ENCODE measurements at regions not wholly inside any gene's neighbourhood (a gene's known extent, or its start where the extent isn't known, plus 50 kb on each side); places are given as distances from the start of the nearest gene placed in this dataset.

GRCh38 chr5:100479079-100479688, 56.0 kb upstream of the FAM174A start:
- no peak for DNase-seq

- DNase-seq: no peak
Measured at GRCh38 chr5:100472091-100472490, 63.1 kb upstream of the FAM174A start.

GRCh38 chr5:100469767-100470166, 65.4 kb upstream of the FAM174A start:
- DNase-seq: no peak

GRCh38 chr5:100464418-100464817, 70.8 kb upstream of the FAM174A start:
- DNase-seq: no peak

GRCh38 chr5:100456615-100457014, 78.6 kb upstream of the FAM174A start:
- DNase-seq: no peak

- no peak for DNase-seq
Measured at GRCh38 chr5:100452126-100452525, 83.0 kb upstream of the FAM174A start.

GRCh38 chr5:100448111-100448528, 87.1 kb upstream of the FAM174A start:
- DNase-seq: no peak

GRCh38 chr5:100446879-100447430, 88.2 kb upstream of the FAM174A start:
- DNase-seq: no peak

- no peak for DNase-seq
Measured at GRCh38 chr5:100444961-100445360, 90.2 kb upstream of the FAM174A start.

GRCh38 chr5:100434815-100435214, 100.4 kb upstream of the FAM174A start:
- DNase-seq: no peak

- DNase-seq: no peak
Measured at GRCh38 chr5:100432741-100433140, 102.4 kb upstream of the FAM174A start.

GRCh38 chr5:100430268-100431195, 104.6 kb upstream of the FAM174A start:
- peak in 21 of 56 donors; percentile 1 to 52 (median 9) for DNase-seq

- DNase-seq: no peak
Measured at GRCh38 chr5:100424787-100425186, 110.4 kb upstream of the FAM174A start.

- no peak for DNase-seq
Measured at GRCh38 chr5:100424017-100424416, 111.2 kb upstream of the FAM174A start.

GRCh38 chr5:100423330-100423729, 111.8 kb upstream of the FAM174A start:
- DNase-seq: no peak

GRCh38 chr5:100421360-100421759, 113.8 kb upstream of the FAM174A start:
- DNase-seq: no peak

GRCh38 chr5:100418231-100418630, 116.9 kb upstream of the FAM174A start:
- DNase-seq: no peak

- no peak for DNase-seq
Measured at GRCh38 chr5:100409660-100410151, 125.5 kb upstream of the FAM174A start.

- no peak for DNase-seq
Measured at GRCh38 chr5:100407053-100407452, 128.1 kb upstream of the FAM174A start.

GRCh38 chr5:100406640-100407039, 128.5 kb upstream of the FAM174A start:
- peak in 1 of 56 donors; percentile 2 for DNase-seq

- no peak for DNase-seq
Measured at GRCh38 chr5:100402071-100402470, 133.1 kb upstream of the FAM174A start.

GRCh38 chr5:100401149-100401548, 134.0 kb upstream of the FAM174A start:
- DNase-seq: no peak

Measured in amygdala (tissue), 56 donors.